GM18502 (cell line): ENCODE measurements at regions not wholly inside any gene's neighbourhood (a gene's known extent, or its start where the extent isn't known, plus 50 kb on each side); places are given as distances from the start of the nearest gene placed in this dataset.
"Not testable (repeated sequence)": the region's sequence is repeated elsewhere in the genome, so short reads cannot be mapped to it uniquely, and the experiment has no call there.

Experiments used
- ATAC-seq: cut with Tn5 transposase; IDR thresholded peaks from one replicate; pipeline ENCODE4 v1.9.1; 2021; ENCODE audit warnings: mild to moderate bottlenecking; ENCODE audit not compliant: unreplicated experiment, poor library complexity

DNA sequence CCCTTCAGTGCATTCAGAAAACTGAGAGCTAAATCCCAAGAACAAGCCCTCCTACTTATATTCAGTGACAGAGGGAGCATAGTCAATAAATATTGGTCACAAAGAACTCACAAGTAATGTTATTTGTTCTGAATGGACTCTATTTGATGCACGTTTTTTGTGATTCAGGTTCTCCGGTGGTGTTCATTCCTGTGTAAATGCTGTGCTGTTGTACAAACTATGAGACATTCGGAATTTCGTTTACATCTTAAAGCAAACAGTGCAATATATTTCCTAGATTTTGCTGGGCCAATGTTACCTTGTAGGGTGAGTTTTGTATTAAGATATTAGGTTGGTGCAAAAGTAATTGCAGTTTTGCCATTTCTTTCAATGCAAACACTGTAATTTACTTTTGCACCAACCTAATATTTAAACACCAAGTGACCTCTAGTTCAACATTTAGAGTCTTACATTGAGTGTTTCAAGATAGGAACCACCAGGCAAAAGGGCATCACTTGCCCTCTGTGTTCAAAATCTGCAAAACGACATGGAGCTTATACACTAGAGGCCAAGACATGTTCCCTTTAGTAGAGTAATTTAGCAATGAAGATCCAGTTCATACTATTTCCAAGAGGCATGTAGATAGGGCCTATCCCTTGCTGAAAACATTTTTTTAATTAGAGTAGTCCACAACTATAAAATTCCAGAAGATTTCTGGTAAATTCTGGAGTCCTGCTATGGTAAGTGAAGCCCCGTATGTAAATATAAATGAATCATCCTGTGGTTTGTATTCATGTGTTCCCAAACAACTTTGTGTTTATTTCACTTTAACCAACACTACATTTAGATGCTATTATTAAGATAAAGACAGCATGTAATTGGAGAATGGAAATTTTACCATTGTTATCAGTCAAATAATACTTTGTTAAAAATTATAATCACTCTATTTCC, 444.0 kb upstream of the PTGER4 start:
- no peak for ATAC-seq

DNA sequence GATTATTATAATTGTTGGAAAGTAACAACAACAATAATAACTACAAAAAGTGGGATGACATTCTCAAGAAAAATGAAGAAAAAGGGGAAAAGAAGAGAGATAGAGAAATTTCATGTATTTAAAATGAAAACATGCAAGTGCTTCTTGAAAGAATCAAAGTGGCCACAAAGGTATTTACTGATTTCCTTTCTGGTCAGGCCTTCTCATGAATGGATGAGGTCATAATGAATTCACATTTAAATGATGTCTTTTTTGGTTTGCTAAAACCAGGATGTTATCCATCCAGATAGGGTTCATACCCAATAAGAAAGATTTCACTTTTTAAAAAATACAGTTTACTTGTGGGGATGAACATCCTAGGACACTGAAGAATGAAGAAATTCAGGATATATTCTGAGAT, 446.4 kb upstream of the PTGER4 start:
- no peak for ATAC-seq

DNA sequence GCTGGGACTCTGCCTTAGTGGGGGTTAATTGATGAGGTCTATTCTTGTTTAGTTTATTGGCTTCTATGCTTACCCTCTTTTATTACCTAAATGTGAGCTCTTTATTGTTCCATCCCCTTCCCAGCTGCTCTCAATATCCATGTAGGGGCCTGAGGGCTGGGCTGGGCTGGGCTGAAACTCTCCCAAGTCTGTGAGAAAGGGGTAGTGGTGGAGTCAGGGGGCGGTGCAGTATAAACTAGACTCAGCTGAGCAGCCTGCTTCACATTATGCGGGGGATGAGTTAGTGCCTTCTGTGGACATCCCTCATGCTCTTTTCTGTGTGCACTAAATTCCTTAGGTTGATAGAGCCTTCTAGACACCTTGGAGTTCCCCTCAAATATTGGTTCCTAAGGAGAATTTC, 451.8 kb upstream of the PTGER4 start:
- ATAC-seq, result no peak

DNA sequence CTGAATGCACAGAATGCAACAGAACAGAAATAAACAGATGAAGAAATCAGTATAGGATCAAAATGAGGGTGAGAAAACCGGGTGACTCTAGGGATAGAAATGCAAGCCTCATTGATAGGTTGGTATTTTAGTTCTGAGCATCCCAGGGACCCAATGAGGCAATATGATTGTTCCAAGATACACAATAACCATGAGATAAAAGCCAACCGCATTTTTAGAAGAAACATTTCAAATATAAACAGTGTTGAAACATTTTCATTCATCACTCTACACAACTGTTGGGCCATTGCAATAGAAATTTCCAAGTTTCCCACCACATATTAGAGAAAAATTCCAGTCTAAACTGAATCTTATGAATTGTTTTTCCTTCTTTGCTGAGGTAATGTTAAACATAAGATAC, 452.3 kb upstream of the PTGER4 start:
- ATAC-seq, result no peak

DNA sequence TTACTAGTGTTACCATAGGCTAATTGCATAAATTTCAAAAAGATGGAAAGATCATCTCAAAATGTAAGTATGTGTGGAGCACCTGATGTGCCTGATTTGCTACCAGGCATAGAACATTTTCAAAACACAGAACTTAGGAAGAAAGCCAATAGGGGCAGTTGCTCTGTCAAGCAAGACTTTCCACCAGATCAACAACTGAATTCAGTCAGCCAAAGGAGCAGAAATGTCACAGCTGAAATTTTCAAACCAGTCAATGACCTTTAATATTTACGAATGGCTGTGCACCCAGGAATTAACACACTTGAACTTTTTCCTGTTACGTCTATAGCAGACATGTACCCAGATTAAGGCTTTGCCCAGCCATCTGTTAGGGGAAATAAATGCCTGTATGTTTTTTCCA, 452.8 kb upstream of the PTGER4 start:
- no peak for ATAC-seq

DNA sequence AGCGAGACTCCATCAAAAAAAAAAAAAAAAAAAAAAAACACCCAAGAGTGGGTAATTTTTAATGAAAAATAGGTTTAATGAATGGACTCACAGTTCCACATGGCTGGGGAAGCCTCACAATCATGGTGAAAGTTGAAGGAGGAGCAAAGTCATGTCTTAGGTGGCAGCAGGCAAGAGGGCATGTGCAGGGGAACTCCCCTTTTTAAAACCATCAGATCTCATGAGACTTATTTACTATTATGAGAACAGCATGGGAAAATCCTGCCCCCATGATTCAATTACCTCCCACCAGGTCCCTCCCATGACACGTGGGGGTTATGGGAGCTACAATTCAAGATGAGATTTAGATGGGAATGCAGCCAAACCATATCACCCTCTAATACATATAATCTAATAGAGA, 454.6 kb upstream of the PTGER4 start:
- ATAC-seq, result peak; percentile 28

DNA sequence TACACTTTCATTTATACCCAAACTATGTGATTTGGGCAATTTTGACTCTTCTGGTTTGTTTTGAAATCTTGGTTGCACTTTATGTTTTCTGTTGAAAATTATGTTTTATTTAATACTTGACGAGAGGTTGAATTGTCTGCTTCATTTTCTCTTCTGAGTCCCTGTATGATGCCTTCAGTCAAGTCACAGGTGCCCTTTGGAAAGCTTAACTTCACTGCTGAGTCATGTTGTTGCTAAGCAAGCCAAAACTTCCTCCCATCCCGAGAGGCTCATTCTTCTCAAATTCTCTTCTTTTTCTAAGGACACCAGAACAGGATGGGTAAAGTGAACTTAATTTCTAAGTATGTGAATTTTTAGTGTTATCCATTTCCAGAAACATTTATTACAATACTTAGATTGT, 455.3 kb upstream of the PTGER4 start:
- ATAC-seq, result peak; percentile 15

DNA sequence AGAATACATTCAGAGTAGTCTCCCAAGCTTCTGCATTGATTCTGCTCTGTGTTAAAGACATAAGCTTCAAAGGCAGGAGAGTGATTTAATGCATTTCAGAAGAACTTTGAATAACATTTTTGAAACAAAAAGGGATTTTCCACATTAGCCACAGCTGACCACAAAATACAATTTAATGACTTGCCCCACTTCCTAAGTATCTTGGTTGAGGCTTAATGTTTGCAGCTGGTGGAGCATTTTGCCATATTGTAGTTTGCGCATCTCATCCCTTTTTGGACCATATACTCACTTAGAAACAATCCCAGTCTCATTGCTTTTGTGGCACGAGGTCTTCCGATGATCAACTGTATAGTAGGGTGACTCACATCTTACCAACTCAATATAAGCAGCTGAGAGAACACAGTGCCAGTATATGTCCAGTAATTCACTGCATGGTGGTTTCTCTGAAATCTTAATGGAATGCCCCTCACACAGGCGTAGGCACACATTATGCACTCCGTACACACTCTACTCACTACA, 455.8 kb upstream of the PTGER4 start:
- peak; percentile 75 for ATAC-seq

DNA sequence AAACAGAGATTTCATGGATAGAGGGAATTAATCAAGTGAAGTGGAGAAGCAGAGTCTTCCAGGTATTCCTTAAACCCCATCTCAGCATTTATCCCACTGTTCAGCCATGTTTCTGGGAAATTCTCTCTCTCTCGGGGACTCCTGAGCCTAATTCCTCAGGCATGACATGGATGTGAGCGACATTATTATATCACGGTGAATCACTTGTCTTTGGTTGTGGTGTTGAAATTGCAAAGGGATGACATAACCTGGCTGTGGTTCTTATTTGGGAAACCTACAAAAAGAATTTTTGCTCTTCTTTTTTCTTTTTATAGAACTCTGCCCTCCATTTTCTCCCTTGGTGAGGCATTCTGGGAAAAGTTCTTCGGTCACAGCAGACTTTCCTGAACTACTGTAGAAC, 457.9 kb upstream of the PTGER4 start:
- ATAC-seq, result no peak

DNA sequence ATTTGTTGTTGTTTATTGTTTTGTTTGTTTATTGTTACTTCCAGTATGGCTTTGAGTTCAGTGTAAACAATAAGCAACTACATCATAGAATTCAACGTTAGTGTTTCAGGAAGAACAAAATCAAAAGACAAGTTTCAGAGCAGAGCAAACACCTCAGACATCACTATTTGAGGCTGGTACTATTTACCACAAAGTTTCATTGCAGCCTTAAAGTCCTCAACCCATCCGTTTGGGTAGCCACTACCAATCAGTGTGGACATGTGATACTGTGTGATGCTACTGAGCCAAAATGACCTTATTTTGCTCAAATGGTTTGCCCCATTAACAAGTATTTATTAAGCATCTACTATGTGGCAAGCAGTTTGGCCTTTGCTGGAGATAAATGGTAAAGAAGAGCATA, 458.5 kb upstream of the PTGER4 start:
- no peak for ATAC-seq

DNA sequence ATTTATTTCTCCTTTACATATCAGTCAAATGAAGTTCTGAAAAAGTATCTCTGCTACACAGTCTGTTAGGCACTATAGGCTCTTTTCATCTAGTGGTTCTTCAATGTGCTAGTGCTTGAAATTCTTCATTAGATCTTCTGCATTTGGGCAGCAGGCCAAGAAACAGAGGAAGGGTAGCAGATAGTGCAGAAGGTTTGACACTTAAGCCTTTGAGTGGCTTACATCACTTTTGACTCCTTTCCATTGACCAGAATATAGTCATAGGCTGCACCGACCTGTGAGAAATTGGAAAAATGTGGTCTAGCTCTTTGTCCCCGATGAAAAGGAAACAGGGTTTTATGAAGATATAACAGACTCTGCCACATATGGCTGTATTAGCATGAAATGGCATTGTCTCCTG, 459.5 kb upstream of the PTGER4 start:
- no peak for ATAC-seq

DNA sequence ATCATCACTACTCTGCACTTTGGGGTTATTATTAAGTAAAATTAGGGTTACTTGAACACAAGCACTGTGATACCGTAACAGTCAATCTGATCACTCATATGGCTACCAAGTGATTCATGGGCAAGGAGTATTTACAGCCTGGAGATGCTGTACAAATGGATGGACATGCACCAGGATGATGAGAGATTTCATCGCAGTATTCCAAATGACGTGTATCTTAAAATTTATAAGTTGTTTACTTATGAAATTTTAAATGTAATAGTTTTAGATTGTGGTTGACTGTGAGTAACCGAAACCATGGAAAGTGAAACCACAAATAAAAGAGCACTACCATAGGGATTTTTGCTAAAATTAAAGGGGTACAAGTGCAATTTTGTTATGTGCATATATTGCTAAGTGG, 462.2 kb upstream of the PTGER4 start:
- ATAC-seq, result no peak

DNA sequence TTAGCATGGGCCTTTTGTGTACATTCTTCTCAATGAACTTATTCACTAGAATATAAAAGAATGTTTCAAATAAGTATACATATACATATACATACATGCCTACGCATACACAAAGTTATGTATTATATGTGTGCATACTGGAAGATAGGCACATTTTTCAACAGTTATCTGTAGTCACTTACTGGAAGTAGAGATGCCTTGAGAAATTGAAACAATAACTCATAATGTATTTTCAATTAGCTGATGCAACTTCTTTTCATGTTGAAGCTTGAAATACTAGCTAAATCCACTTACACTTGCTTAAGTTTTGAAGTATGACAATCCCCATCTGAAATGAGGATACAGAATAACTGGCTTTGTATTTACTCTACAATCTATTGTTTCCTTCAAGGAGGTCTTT, 469.0 kb upstream of the PTGER4 start:
- ATAC-seq, result no peak

DNA sequence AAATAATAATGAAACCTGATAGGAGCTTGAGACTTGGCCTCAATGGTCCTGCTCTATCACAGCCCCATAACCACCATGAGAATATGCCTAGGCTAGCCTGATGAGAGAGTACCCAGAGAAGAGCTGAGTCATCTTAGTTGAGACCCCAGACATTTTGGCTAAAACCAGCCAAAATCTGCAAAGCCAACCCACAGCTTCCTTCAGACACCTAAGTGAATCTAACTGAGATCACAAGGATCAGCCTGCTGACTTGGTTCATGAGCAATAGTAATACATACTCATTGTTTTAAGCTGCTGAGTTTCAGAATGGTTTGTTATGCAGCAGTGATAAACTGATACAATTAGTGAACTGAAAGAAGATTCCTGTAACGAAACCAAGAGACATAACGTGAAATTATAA, 473.7 kb upstream of the PTGER4 start:
- ATAC-seq, result no peak

DNA sequence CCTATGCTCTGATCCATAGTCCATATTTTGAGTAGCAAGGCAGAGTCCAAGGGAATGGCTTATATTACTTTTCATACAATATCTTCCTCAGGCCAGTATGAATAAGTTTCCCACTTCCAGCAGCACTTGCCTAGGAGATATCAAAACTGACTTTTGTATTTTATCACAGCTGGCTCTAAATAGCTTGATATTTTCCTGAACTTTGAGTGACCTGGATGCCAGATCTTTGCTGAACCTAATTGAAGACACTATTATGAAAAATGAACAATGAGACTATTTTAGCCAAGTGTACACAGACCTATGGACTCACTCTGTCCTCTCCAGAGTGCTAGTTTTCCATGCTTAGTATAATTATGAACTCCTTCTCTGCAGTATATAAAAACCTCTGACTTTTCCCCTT, 475.6 kb upstream of the PTGER4 start:
- no peak for ATAC-seq

DNA sequence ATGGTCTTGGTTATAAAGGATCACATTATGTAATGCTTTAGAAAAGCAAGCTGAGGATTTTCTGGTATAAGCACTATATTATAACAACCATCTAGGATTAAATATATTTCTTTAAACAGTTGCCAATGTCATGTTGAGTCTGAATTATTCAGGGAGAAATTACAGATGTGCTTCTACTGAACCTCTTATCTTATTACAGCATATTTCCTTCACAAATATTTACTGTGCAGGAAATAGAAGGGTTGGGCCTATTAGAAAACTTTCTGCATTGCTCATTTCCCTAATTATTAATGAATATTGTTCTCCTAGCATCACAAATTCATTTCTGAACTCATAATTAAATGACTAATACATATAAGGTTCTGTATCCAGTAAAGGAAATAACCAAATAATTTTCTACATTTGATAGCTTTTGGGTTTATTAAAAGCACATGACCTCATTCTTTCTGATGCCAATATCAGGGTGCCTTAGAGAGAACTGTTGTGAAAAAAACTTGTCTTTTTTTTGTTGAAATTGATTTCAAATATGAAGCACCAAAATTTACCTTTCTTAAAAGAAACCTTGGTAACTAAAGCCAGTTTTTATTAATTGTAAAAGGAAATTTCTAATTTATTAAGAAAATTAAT, 476.8 kb upstream of the PTGER4 start:
- no peak for ATAC-seq

DNA sequence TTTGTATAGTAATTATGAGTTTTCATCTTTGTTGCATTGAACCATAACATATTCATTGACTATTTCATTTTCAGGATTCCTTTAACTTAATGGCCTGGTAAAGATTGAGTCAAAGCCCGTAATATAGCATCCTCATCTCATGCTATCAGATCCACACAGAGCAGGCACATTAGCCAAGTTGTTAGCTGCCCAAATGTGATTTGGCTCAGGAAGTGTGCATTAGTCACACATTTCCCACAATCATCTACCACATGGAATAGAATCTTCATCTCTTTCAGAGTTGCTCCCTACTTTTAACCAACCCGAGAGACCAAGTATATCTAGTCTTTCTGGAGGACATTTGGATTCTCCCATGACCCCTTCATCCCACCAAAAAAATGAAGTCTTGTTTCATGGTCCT, 481.0 kb upstream of the PTGER4 start:
- no peak for ATAC-seq

DNA sequence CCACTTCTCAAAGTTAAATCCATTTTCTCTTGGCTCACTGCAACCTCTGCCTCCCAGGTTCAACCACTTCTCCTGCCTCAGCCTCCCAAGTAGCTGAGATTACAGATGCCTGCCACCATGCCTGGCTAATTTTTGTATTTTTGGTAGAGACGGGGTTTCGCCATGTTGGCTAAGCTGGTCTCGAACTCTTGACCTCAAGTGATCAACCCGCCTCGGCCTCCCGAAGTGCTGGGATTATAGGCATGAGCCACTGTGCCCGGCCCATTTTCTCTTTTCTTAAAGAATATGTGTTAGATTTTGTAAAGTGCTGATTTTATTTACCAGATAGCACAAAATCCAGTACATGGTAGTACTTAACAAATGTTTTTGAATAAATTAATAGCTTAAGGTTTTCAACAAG, 484.1 kb upstream of the PTGER4 start:
- ATAC-seq, result not testable (repeated sequence)

DNA sequence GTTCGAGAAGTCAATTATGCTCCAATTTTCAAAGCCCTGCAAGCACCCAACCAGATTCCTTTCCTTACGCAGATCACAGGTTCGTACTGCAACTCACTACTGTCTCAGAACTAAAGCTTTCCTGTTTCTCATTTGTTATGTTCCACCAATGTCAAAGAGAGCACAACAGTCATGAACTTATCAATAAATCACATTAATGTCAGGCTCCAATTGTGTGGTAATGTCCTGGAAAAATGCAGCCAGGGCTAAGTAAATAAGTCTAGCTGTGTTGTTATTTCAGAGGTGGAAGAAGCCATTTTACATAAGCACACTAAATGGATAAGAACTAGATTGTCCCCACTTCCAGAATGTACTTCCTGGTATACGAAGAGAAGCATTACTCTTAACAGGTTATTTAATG, 488.6 kb upstream of the PTGER4 start:
- no peak for ATAC-seq

DNA sequence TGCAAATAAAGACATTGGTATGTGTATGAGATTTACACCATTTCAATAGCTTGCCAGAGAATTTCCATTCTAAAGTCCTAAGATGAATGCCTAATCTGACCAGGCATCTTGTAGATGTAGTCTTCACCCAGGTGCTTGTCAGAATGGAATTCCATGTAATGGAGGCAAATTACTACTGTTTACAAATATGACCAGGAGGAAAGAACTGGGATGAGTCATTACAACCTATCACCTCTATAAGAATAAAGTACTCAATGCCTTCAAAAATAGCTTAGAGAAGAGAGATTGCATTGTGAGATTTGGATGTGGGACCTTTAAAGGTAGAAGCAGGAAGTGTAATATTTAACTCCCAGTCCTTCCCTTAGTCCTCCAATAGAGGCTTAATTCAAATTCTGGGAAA, 507.0 kb upstream of the PTGER4 start:
- no peak for ATAC-seq

DNA sequence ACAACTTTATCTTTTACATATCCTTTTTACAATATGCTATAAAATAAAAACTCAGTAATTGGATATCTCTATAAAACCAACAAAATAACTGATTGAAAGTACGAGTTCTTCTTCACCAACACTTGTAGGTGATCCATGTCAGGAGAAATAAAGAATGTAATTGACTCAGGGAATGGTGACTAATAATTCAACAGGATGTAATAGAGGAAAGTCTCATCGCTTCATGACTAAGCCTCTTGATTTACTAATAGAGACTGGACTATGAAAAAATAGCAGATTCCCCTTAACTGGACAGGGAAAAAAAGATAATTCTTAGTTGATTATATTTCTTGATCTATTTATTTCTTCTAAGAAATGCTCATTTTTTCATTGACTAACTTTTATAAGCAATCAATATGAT, 507.7 kb upstream of the PTGER4 start:
- ATAC-seq, result no peak

DNA sequence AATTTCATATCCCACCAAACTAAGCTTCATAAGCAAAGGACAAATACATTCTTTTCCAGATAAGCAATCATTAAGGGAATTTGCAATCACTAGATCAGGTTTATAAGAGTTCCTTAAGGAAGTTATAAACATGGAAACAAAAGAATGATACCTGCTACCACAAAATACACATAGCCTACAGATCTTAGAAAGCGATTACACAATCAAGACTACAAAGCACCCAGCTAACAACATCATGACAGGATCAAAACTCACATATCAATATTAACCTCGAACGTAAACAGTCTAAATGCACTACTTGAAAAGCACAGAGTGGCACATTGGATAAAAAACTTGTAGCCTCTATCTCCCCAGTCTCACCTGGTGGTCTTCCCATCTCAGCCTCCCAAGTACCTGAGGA, 512.4 kb upstream of the PTGER4 start:
- no peak for ATAC-seq
